ENCODE measurements at regions not wholly inside any gene's neighbourhood (a gene's known extent, or its start where the extent isn't known, plus 50 kb on each side); places are given as distances from the start of the nearest gene placed in this dataset.

- TF ChIP-seq POLR2A (IDR thresholded peaks at IDR 0.05; ENCODE audit: low read length): no peak
- no peak for TF ChIP-seq GATA1 (IDR thresholded peaks at IDR 0.05; ENCODE audit: low read depth, low read length)
These were observed 977.6 kb downstream of the SLITRK5 start for GRCh38 chr13:88648598-88649373.

Data from erythroblast (primary cell).